GM18502 (cell line): ENCODE measurements at regions not wholly inside any gene's neighbourhood (a gene's known extent, or its start where the extent isn't known, plus 50 kb on each side); places are given as distances from the start of the nearest gene placed in this dataset.

Experiments used
- ATAC-seq: cut with Tn5 transposase; IDR thresholded peaks from one replicate; pipeline ENCODE4 v1.9.1; 2021; ENCODE audit warnings: mild to moderate bottlenecking; ENCODE audit not compliant: unreplicated experiment, poor library complexity

GRCh38 chr20:51116765-51117686 lies 94.1 kb upstream of the KCNG1 start:
- no peak for ATAC-seq

- ATAC-seq = no peak
Measured at GRCh38 chr20:51111290-51111689, 88.4 kb upstream of the KCNG1 start.

GRCh38 chr20:51108638-51109363 lies 85.9 kb upstream of the KCNG1 start:
- no peak for ATAC-seq

- ATAC-seq = no peak
Measured at GRCh38 chr20:51106011-51106410, 83.1 kb upstream of the KCNG1 start.

- ATAC-seq = no peak
Measured at GRCh38 chr20:51104960-51105920, 82.3 kb upstream of the KCNG1 start.

- no peak for ATAC-seq
Measured at GRCh38 chr20:51100617-51101016, 77.7 kb upstream of the KCNG1 start.

- ATAC-seq = no peak
Measured at GRCh38 chr20:51098284-51098810, 75.4 kb upstream of the KCNG1 start.

- no peak for ATAC-seq
Measured at GRCh38 chr20:51097351-51098120, 74.6 kb upstream of the KCNG1 start.

- no peak for ATAC-seq
Measured at GRCh38 chr20:51096582-51097267, 73.8 kb upstream of the KCNG1 start.

GRCh38 chr20:51095633-51096521 lies 73.0 kb upstream of the KCNG1 start:
- no peak for ATAC-seq

GRCh38 chr20:51094221-51094620 lies 71.3 kb upstream of the KCNG1 start:
- ATAC-seq = no peak

GRCh38 chr20:51093240-51093763 lies 70.4 kb upstream of the KCNG1 start:
- no peak for ATAC-seq

- ATAC-seq = no peak
Measured at GRCh38 chr20:51092338-51092737, 69.4 kb upstream of the KCNG1 start.

GRCh38 chr20:51091406-51092195 lies 68.7 kb upstream of the KCNG1 start:
- ATAC-seq = no peak

- no peak for ATAC-seq
Measured at GRCh38 chr20:51089840-51090239, 66.9 kb upstream of the KCNG1 start.

- ATAC-seq = no peak
Measured at GRCh38 chr20:51089272-51089781, 66.4 kb upstream of the KCNG1 start.

- no peak for ATAC-seq
Measured at GRCh38 chr20:51087266-51087665, 64.4 kb upstream of the KCNG1 start.
